C4-2B (cell line): ENCODE measurements at regions not wholly inside any gene's neighbourhood (a gene's known extent, or its start where the extent isn't known, plus 50 kb on each side); places are given as distances from the start of the nearest gene placed in this dataset.
A peak's percentile ranks its signal among the peaks of the same experiment; 100 is the strongest.

Experiments used
- H3K27ac ChIP-seq: fragments of 450-650 bp; 2 replicates; pipeline ENCODE4 v1.5.1; 2017
- ZFX ChIP-seq: fragments of 450-650 bp; IDR thresholded peaks from 2 replicates; pipeline ENCODE4 v1.6.1; 2017
- TF ChIP-seq, protein P1 (sequence below): fragments of 450-650 bp; conservative IDR thresholded peaks from 2 replicates; pipeline ENCODE4 v1.5.1; 2017; ENCODE audit warnings: mild to moderate bottlenecking

DNA sequence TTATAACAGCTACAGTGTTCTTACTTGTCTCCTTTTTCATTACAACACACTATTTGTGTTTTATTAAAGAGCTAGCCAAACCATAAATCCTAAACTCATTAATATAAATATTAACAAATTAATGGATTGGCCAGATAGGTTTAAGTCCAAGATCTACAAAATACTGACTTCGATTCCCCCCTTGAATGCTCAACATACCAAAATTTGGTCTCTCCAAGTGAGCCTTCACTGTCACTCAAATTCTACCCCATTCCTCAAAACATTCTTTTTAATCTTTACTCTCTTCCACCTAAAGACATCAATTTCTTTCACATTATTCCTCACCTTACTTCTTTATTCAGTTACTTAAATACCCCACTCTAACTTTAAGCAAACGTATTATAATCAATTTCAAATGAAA, 281.5 kb downstream of the ICOS start:
- TF ChIP-seq, protein P1, sequence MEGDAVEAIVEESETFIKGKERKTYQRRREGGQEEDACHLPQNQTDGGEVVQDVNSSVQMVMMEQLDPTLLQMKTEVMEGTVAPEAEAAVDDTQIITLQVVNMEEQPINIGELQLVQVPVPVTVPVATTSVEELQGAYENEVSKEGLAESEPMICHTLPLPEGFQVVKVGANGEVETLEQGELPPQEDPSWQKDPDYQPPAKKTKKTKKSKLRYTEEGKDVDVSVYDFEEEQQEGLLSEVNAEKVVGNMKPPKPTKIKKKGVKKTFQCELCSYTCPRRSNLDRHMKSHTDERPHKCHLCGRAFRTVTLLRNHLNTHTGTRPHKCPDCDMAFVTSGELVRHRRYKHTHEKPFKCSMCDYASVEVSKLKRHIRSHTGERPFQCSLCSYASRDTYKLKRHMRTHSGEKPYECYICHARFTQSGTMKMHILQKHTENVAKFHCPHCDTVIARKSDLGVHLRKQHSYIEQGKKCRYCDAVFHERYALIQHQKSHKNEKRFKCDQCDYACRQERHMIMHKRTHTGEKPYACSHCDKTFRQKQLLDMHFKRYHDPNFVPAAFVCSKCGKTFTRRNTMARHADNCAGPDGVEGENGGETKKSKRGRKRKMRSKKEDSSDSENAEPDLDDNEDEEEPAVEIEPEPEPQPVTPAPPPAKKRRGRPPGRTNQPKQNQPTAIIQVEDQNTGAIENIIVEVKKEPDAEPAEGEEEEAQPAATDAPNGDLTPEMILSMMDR = no peak
- no peak for TF ChIP-seq ZFX
- H3K27ac ChIP-seq = no peak overlapping the region

DNA sequence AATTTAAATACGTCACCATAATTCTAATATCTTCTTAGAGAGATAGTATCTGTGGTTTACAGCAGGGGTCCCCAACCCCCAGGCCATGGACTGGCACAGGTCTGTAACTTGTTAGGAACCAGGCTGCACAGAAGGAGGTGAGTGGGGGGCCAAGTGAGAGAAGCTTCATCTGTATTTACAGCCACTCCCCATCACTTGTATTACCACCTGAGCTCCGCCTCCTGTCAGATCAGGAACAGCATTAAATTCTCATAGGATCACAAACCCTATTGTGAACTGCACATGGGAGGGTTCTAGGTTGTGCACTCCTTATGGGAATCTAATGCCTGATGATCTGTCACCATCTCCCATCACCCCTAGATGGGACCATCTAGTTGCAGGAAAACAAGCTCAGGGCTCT, 282.6 kb downstream of the ICOS start:
- no peak overlapping the region for H3K27ac ChIP-seq
- TF ChIP-seq, protein P1 = no peak
- TF ChIP-seq ZFX = no peak

DNA sequence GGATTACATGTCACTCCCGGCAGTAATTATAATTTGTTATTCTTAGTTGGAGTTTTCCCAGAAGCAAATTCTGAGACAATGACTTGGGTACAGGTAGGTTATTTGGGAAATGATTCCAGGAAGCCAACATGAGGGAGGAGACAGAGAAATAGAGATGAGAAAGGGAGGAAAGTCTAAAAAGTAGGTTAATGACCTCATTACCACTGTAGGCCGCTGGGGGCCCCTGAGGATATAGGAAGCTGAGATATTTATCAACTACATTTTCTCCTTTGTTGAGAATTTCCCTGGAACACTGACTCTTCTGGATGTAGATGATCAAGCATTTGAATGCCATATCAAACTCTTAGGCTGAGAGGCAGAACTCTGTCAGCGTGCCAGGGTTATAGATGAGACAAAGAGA, 284.3 kb downstream of the ICOS start:
- TF ChIP-seq ZFX = no peak
- TF ChIP-seq, protein P1 = peak; percentile 15; the same call in 1 of the 2 replicates
- no peak overlapping the region for H3K27ac ChIP-seq

DNA sequence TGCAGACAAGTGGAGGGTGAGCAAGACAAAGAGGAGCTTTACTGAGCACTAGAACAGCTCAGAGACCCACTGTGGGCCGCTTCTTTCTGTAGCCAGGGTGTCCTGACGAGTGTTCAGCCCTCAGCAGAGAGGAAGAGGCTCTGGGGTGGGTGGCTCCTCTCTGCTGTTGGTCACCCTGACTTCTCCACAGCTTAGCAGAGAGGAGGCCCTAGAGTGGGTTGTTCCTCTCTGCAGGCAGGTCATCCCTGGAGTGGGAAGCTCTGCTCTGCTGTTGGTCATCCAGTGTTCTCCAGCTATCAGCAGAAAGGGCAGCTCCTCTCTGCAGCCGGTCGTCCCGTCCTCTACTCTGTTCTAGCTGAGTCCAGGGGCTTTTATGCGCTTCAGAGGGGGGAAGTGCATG, 286.5 kb downstream of the ICOS start:
- TF ChIP-seq, protein P1 = no peak
- no peak for TF ChIP-seq ZFX
- no peak overlapping the region for H3K27ac ChIP-seq

DNA sequence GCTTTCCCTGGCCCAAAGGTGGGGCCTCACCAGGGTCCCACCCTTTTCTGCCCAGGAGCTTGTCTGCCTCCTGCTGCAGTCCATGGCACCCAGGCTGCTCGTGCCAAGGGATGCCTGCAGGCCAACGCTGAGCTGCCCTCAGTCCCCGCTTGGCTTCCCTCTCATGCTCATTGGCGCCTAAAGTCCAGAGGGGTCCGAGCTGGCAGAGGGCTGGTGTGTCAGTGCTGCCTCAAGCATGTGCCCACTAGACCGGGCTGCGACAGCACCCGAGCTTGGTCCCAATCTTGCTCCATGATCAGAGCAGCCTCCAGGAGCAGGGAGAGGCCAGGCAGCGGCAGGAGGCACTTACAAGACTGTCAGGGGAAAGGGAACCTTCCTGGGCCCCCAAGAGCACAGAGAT, 287.0 kb downstream of the ICOS start:
- TF ChIP-seq, protein P1 = no peak
- TF ChIP-seq ZFX = no peak
- no peak overlapping the region for H3K27ac ChIP-seq

DNA sequence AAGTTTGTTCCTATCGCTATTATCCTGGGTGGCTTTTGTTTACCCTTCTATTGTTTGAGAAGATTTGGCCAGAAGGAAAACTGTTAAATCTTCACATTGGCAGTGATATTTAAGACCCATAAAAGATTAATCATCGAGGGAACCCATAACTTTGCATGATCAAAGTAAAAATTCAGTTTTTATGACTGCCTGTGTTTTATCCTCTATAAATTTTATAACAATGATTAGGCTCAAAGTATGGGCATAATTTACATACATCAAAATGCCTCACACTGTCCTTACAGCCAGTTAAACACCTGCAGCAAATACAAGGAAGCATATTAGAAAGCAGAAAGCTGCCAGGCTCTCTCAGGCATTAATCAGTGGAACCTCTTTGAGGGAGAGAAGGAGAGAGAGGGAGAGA, 289.1 kb downstream of the ICOS start:
- TF ChIP-seq, protein P1 = no peak
- TF ChIP-seq ZFX = no peak
- H3K27ac ChIP-seq = no peak overlapping the region

DNA sequence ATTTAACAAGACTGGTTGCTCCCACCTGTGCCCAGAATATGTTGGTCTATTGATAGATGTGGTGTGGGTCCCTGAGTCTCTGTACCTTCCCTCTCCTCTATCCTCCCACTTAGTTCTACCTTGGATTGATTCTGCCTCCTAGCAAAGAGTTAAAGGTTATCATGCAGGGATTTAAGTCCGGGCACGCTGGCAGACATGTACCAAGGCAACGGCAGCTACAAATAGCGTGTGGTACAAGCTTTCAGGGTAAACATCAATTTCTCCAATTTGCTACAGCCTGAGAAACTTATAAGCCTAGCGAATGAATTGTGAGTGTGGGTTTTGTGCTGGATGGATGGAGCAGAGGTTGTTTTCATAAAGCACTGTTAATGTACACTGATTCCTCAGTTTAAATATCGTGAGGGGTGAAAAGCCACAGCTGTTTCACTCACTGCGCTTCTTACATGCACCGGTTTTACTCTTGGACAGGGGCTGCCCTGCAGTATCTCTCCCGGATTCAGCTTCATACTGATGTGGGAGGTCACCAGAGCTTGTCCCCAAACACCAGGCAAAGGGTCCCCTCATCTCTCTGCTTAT, 289.8 kb downstream of the ICOS start:
- TF ChIP-seq, protein P1 = no peak
- no peak for TF ChIP-seq ZFX
- no peak overlapping the region for H3K27ac ChIP-seq
